Tibial nerve (tissue), 4 donors: ENCODE measurements at regions not wholly inside any gene's neighbourhood (a gene's known extent, or its start where the extent isn't known, plus 50 kb on each side); places are given as distances from the start of the nearest gene placed in this dataset.

Experiments
- EP300 ChIP-seq, 2 donors: sonication (generic); formaldehyde crosslinking; IDR thresholded peaks; one replicate each; pipeline ENCODE4 v1.6.1; 2017; ENCODE audit warnings: antibody characterized with exemption in 2 of 2, mild to moderate bottlenecking in 1 of 2
- POLR2A ChIP-seq, 2 donors: fragments of 450-650 bp; IDR thresholded peaks; one replicate each; pipeline ENCODE4 v1.6.1; 2017; ENCODE audit warnings: antibody characterized with exemption in 2 of 2, mild to moderate bottlenecking in 2 of 2, moderate library complexity in 2 of 2
- TF ChIP-seq, protein P1 (sequence below), 5 experiments: fragments of 200-600 bp in 3 of 5; fragments of 450-650 bp in 2 of 5; sonication (generic) in 3 of 5; IDR thresholded peaks; one replicate each; pipeline ENCODE4 v1.5.1; 2016 to 2019; ENCODE audit warnings: antibody characterized with exemption in 5 of 5, mild to moderate bottlenecking in 3 of 5, moderate library complexity in 2 of 5

DNA sequence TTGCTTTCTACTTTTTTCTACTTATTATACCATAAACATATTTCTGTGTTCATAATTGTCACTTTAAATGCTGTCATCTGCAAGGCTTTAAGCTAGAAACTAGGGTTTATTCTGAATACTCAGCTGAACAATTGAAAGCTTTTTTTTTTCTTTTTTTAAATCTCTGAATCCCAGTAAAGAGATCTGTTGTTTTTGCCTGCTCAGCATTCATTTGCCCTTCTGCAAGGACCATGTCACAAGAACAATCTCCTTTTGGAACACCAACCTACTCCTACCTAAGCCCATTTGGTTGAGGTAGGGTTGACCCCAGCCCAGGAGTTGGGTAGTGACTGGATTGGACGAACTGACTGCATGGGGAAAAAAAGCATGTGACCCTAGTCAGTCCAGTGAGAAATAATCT lies 92.6 kb downstream of the MZT1 start:
- TF ChIP-seq, protein P1, sequence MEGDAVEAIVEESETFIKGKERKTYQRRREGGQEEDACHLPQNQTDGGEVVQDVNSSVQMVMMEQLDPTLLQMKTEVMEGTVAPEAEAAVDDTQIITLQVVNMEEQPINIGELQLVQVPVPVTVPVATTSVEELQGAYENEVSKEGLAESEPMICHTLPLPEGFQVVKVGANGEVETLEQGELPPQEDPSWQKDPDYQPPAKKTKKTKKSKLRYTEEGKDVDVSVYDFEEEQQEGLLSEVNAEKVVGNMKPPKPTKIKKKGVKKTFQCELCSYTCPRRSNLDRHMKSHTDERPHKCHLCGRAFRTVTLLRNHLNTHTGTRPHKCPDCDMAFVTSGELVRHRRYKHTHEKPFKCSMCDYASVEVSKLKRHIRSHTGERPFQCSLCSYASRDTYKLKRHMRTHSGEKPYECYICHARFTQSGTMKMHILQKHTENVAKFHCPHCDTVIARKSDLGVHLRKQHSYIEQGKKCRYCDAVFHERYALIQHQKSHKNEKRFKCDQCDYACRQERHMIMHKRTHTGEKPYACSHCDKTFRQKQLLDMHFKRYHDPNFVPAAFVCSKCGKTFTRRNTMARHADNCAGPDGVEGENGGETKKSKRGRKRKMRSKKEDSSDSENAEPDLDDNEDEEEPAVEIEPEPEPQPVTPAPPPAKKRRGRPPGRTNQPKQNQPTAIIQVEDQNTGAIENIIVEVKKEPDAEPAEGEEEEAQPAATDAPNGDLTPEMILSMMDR (IDR thresholded peaks at IDR 0.05): no peak
- TF ChIP-seq EP300 (IDR thresholded peaks at IDR 0.05): no peak
- TF ChIP-seq POLR2A (IDR thresholded peaks at IDR 0.05): no peak
